GM21529 (cell line): ENCODE measurements at regions not wholly inside any gene's neighbourhood (a gene's known extent, or its start where the extent isn't known, plus 50 kb on each side); places are given as distances from the start of the nearest gene placed in this dataset.
A peak's percentile ranks its signal among the peaks of the same experiment; 100 is the strongest.
"Not testable (repeated sequence)": the region's sequence is repeated elsewhere in the genome, so short reads cannot be mapped to it uniquely, and the experiment has no call there.

Experiments
- ATAC-seq: cut with Tn5 transposase; IDR thresholded peaks from one replicate; pipeline ENCODE4 v1.9.1; 2021; ENCODE audit not compliant: unreplicated experiment

- no peak for ATAC-seq
Measured at GRCh38 chr2:8253781-8254180, 428.1 kb upstream of the ID2 start.

GRCh38 chr2:8254214-8254613, 427.6 kb upstream of the ID2 start:
- ATAC-seq: not testable (repeated sequence)

GRCh38 chr2:8254791-8255447, 426.9 kb upstream of the ID2 start:
- ATAC-seq: no peak

DNA sequence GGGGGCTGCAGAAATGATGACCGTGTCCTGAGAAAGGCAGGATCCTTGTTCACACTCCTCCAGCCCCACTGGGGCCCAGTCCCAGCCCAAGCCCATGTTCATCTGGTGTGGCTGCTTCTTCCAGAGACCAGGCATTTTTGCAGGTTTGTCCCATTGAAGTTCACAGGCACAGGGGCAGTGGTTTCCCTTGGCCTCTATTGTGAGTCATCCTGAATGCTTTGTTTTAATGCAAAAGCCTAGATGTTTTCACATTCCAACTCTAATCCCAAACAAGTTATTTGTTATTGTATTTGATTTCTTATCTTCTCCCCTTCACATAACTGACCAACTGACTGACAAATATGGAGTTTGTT, 426.4 kb upstream of the ID2 start:
- no peak for ATAC-seq

GRCh38 chr2:8256905-8257304, 425.0 kb upstream of the ID2 start:
- ATAC-seq: no peak

- no peak for ATAC-seq
Measured at GRCh38 chr2:8257502-8257901, 424.4 kb upstream of the ID2 start.

GRCh38 chr2:8258406-8258805, 423.4 kb upstream of the ID2 start:
- no peak for ATAC-seq

DNA sequence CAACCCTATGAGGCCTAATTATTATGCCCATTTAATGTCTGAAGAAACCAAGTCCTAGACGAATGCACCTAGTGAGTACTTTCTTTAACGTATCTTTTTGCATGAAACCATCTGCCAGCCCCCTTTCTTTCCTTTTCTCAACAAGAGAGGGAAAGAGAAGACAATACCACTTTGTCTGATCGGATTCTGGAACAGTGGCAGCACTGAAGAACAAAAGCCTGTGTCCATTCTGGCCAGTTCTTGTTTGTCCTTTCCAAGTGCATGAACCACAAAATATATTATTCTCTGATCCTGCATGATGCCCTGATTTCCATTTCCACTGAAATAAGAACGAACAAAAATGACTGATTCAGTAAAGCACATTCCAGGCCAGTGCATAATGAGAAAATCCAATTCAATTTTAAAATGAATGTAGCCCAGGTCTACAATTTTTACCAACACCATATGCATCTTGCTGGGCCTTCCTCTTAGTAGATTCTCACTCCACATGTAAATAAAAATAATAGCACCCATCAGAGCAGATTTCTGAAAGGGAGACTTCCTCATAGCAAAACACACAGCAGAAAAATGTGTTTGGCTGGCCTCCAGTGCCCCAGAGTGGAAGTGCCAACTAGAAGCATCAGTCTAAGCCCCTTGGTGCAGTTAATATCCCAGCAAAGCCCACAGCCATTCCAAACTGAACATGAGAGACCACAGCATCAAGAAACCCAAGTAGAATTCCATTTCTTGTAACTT, 422.6 kb upstream of the ID2 start:
- ATAC-seq: no peak

DNA sequence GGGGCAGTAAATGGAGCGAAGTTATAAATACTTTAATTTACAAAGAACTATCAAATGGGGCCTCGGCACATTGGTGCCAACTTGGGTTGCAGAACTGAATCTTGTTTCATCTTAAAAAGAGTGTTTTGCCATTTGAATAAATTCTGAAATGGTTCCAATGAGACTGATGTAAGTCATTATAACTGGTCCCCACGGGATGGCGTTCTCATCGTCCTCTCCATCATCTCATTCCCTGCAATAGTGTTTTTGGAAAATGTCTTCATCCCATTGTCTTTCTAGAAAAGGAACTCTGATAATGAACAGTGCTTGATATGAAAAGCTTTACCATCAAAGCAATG, 422.0 kb upstream of the ID2 start:
- ATAC-seq: no peak

DNA sequence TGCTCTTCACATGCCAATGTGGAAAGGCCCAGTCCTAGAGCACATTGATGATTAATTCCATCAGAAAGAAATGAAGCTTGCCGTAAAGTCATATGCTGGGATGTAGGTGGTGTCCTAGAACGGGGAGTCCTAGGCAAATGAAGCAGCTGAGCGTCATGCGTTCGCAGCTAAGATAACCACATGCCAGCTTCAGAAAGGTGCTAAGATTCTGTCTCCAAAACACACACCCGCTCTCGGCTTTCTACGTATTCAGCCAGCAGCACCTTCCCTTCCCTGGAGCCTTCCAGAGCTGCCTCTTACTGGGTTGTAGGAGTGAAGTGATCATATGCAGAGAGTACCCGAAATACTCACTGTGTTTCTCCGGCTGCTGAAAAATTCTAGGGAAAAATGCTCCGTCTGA, 421.6 kb upstream of the ID2 start:
- no peak for ATAC-seq

GRCh38 chr2:8263901-8264300, 418.0 kb upstream of the ID2 start:
- ATAC-seq: no peak

DNA sequence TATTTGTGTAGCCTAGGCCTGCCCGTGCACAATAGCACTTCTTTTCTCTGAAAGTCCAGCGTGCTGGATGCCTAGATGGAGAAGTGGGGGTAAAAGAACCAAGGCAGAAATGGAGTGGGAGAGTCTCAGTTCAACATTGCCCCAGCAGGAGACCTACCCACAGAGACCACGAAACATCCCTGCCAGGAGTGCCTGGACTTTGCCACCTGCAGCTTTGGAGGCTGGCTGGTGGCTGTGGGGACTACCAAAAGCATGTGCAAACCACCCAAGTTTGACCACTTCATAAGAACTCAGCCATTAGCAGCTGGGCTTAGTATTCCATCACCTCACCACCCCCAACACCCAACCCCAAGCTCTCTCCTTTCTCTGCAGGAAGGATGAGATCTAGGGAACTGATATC, 416.9 kb upstream of the ID2 start:
- no peak for ATAC-seq

DNA sequence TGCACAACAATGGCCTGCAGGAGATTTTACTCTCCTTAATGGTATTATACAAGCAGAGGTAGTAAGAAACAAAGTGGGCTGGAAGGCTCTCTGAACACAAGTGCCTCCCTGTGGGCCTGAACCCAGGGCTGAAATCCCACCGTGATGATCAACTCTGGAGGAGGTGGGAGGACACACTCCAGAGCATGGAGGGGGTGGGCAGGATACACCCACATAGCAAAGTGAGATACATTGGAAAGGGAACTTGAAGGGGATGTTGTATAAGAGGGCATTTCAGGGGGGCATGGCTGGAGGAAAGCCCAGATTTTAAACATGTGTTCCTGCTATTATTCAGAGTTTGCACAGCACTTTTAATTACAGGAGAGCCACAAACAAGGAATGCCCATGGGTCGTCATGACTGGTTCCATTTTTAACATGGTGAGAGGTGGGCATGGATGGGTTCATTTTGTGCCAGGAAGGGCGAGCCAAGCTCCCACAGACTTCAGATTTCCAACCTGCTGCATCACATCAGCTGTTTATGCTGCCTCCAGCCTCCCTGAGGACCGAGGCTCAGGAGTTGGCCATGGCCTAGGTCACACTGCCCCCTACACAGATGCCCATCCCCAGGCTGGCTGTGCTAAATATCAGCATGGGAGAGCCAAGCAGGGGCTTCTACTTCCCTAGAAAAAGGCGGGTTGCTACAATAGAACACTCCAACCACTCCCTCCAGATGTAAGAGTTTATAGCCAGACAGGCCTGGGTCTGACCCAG, 416.2 kb upstream of the ID2 start:
- no peak for ATAC-seq

- ATAC-seq: no peak
Measured at GRCh38 chr2:8266563-8266962, 415.3 kb upstream of the ID2 start.

DNA sequence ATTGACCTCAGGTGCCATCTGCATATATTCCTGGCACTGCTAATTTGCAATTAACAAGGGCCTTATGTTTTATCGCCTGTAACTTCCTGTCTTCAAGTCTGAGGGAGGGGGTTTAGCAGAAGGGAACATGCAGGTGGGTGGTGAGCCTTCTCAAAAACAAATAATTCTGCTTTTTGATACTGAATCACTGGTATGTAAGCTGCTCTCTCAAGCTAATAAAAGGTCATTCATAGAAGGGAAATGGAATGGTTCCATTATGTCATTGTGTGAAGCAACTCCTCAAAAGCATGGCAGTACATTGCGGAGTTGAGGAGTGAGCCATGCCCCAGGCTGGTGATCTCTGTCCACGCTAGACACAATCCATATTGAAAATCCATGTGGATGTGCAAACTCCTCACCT, 414.8 kb upstream of the ID2 start:
- no peak for ATAC-seq

DNA sequence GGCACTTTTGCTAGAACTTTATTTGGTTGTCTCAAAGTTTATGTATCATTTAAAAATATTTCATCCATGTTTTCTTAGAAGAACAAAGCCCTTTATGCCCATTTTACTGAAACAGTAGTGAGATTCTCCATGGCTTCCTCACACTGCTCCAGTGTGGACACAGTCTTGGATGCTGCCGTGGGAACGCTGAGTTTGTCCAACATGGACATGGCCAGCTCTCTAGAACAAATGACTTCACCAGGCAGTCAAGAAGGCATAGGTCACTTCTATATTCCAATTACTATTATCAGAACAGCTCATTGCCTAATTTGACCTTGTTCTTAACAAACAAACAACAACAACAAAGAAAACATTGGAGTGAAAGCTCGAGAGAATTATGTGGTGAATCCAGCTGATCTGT, 414.1 kb upstream of the ID2 start:
- ATAC-seq: no peak

- ATAC-seq: no peak
Measured at GRCh38 chr2:8268172-8268783, 413.6 kb upstream of the ID2 start.

- no peak for ATAC-seq
Measured at GRCh38 chr2:8270699-8271098, 411.2 kb upstream of the ID2 start.

- ATAC-seq: no peak
Measured at GRCh38 chr2:8271461-8271860, 410.4 kb upstream of the ID2 start.

DNA sequence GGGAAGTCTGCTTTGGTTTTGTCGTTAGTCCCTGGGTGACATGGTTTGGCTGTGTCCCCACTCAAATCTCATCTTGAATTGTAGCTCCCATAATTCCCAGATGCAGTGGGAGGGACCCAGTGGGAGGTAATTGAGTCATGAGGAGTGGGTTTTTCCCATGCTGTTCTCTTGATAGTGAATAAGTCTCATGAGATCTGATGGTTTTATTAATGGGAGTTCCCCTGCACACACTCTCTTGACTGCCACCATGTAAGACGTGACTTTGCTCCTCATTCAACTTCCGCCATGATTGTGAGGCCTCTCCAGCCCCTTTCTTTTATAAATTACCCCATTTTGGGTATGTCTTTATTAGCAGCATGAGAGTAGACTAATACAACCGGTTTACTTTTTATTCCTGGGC, 405.8 kb upstream of the ID2 start:
- ATAC-seq: no peak

GRCh38 chr2:8277921-8278571, 403.8 kb upstream of the ID2 start:
- peak; percentile 70 for ATAC-seq
